HG03521 (cell line): ENCODE measurements at regions not wholly inside any gene's neighbourhood (a gene's known extent, or its start where the extent isn't known, plus 50 kb on each side); places are given as distances from the start of the nearest gene placed in this dataset.

Source experiments
- ATAC-seq: cut with Tn5 transposase; IDR thresholded peaks from one replicate; pipeline ENCODE4 v1.9.1; 2021; ENCODE audit warnings: mild to moderate bottlenecking, moderate library complexity; ENCODE audit not compliant: unreplicated experiment

DNA sequence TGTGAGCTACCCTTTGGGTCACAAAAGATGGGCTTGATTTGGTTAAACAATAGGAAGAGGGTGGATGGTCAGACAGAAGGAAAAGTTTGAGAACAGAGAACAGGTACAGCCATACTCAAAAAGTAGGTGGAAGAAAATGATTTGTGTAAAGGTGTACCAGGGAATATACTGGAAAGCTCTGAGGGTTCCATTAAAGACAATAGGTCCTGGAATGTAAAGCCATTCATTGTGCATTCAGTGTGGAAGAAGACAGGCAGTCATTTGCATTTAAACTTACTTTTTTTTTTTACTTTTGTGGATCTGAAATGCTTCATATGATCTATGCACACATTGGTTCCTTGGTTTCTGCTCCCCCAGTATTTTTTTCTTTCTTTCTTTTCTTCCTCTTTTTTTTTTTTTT lies 581.4 kb upstream of the PIK3C3 start:
- ATAC-seq: no peak

GRCh38 chr18:41372046-41372665 lies 582.9 kb upstream of the PIK3C3 start:
- ATAC-seq: no peak

DNA sequence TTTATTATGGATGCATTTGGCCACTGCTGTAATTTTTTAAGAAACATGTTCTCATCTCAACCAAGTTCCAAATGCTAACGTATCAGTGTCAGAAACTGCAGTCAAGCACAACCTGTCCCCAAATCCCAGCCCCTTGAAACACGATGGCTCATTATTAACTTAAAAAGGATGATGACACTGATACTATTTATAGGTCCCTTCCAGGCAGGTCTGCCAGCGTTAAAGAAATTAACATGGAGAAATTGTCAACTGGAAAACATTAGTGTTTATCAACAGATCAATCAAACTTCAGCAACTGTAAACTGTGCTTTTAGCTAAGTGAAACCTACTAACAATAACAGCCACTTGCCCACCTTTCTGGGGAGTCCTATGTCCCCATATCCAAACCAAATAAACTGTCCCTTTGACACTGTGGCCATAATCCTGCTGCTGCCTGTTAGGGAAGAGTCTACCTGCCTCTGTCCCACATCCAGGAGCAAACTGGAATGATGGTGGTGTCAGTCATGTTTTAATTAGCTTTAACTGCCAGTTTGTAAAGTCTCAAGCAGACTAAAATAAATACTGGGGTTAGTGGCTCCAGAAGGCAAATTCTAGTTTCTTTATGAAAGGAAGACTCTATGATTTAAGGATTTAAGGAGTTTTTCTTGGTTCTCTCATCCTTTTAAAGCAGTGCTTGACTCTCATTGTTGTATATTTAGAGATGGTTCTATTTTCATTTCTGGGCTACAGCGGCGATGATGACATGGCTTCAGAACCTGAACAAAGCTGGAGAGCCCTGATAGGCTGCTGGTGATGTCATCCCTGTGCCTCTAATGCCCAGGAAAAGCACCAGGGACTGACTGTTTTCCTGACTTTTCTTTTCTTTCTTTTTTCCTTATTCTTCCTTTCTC lies 583.6 kb upstream of the PIK3C3 start:
- no peak for ATAC-seq

DNA sequence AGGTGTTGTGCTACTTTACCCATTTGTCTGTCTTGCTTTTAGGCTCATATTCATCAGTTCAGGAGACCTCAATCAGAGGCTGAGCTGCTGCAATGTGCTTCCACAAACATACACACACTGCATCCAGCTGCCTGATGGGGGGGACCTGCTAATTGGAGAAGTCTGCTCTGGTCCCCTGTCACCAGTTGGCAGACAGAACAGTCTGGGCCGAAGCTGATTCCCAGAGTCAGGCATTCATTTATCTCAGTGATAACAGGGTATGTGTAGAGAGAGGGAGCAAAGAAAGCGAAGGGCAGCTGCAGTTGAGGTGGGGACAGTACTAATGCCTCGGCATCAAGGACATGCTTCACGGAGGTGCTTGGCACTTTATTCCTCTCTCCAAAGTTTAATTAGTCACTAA lies 584.3 kb upstream of the PIK3C3 start:
- ATAC-seq: no peak

DNA sequence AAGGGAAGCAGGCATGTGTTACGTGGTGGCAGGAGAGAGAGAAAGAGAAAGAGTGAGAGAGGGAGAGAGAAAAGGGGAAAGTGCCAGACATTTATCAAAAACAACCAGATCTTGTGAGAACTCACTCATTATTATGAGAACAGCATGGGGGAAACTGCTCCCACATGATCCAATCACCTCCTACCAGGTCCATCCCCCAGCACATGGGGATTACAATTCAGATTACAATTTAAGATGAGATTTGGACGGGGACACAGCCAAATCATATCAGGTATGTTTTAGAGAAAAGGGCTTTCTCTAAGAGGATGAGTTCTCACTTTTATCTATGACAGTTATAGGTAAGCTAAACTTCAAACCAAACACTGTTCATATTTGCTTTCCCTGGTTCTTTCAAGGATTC lies 597.3 kb upstream of the PIK3C3 start:
- ATAC-seq: no peak

GRCh38 chr18:41353777-41354528 lies 601.1 kb upstream of the PIK3C3 start:
- no peak for ATAC-seq

- ATAC-seq: no peak
These were observed 603.6 kb upstream of the PIK3C3 start for GRCh38 chr18:41351430-41351829.

DNA sequence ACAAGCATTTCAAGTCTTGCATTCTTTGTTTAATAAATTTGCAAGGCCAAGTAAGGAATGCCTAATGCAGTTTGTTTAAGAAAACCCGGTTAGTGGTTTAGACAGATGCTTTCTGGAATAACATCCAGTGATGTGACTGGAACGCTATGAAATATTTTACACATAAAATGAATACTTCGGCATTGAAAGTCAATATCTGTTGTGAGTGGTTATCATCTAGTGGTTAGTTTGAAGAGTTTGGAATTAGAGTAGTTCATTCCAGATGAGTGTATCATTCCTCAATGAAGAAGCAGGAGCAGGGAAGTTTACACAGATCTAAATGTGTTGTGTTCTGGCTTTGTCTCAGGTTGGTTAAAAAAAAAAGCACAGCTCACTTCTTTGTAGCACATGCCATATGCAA lies 608.0 kb upstream of the PIK3C3 start:
- ATAC-seq: no peak

- no peak for ATAC-seq
These were observed 611.2 kb upstream of the PIK3C3 start for GRCh38 chr18:41343808-41344207.

DNA sequence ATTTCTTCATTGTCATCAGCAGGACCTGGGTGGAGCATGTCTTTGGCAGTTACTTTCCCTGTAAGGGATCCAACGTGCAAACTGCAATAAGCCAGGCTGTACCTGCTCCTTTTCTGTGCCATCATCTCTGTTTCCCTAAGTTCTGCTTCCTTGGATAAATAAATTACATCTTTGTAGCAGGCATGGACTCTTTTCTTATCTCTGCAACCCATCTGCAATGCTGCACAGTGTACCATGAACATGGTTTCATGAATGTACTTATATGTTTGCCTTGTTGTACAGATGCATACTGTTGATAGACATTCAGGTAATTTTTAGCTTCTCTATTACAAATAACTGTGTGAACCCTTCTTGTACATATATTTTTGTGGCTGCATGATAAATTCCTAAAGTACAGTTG lies 616.7 kb upstream of the PIK3C3 start:
- no peak for ATAC-seq

- no peak for ATAC-seq
These were observed 623.4 kb upstream of the PIK3C3 start for GRCh38 chr18:41331661-41332060.

DNA sequence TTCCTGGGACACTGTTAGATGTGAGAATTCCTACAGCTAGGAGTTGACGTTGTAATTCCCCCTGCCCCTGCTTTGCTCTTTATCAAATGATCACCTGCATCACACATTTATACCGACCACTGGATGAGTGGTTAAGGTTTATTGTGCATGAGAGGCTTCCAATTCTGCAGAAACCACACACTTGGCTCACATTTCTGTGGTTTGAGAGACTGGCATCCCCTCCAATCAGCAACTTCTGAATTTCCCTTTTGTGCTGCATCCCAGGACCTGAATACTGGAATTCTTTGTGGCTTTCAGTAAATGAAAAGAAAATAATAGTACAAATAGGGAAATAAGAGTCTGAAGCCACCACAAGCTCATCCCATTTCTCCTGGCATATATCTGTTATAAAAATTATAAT lies 628.7 kb upstream of the PIK3C3 start:
- ATAC-seq: no peak

DNA sequence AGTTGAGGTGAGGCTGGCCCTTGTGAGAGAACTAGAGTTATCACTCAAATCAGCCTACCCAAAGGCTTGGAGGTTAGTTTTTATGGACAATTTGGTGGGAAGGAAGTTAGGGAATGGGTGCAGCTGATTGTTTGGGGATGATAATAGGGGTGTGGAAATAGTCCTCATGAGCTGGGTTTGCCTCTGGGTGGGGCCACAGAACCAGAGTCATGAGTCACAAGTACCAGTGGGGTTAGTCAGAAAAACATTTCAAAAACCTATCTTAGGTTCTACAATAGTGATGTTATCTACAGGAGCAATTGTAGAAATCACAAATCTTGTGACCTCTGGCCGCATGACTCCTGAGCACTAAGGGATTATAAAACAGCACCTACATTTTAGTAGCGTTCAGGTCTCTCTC lies 630.1 kb upstream of the PIK3C3 start:
- no peak for ATAC-seq

DNA sequence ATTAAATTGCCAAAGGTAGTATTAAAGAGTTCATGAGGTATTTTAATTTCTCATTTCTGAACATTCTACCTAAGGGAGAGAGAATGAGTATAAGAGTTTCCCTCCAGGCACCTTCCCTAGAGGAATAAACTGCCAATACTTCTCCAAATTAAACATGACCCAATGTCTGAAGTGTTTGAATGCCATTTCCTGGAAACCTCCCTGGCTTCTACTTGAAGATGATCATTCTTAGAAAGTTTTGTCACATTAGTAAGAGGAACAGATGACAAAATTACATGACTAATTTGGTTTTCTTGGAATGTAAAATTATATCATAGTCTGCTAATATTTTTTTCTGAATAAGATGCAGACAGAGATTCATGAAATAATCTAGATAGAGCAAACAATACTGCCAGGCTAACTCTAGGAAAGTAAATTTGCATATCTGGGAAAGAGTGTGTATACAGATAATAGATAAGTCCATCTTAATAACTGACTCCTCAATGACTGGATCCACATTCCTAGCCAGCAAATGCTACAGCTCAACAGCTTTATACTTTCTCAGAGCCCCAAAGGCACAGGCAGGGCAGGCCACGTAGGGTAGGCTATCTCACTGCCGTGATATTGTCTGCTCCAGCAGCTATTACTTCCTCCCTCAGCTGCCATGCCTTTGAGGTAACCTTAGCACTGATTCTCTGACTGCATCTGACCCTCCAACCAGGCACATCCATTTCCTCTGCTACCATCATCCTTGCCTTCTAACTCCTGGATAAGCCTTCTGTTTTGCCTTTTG lies 630.8 kb upstream of the PIK3C3 start:
- no peak for ATAC-seq

- no peak for ATAC-seq
These were observed 632.0 kb upstream of the PIK3C3 start for GRCh38 chr18:41323044-41323443.

DNA sequence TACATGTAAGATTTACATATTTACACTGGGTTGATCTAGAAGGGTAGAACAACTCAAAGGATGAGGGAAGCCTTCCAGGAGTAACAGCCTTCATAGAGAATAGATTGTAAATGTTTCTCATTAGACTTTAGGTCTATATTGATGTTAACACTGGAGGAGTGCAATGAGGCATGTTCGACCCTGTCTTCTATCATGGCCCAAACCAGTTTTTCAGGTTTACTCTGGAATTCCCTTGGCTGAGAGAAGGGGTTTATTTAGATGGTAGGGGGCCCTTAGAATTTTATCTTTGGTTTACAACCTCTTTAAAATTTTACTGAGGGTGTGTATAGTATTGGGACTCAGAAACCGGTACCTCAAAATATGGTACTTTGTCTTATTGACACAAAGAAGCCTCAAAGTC lies 634.9 kb upstream of the PIK3C3 start:
- ATAC-seq: no peak

DNA sequence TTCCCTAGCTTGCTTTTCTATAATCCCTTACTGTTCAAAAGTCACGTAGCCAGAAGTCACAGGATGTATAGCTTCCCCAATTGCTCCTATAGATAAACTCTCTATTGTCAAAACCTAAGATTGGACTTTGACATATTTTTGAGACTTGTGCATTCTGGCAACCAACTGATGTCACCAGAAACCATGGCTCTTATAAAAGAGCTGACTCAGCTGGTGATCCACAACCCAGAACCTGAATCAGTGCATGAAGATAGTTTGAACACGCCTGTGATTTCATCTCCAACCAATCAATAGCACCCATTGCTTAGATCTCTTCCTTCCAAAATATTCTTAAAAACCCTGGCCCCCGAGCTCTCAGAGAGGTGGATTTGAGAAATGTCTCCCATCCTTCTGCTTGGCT lies 639.9 kb upstream of the PIK3C3 start:
- ATAC-seq: no peak

- no peak for ATAC-seq
These were observed 643.2 kb upstream of the PIK3C3 start for GRCh38 chr18:41311571-41312547.

DNA sequence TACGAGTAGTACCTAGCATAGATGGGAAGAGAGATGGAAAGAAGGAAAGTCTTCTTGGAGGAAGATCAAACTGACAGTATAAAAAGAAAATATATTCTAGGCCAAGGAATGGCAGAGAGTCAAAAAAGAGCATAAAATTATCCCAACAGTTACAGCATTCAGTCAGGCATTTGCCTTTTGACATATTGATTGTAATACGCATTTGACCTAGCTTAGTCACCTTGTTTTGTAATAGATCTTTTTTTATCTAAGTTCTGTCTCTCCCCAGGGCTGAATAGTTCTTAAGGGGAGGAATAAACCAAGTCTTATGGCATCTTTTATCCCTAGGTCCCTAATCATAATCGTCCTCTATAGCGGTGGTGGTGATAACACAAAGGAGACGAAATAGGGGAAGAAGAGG lies 657.3 kb upstream of the PIK3C3 start:
- ATAC-seq: no peak

GRCh38 chr18:41269294-41269693 lies 685.7 kb upstream of the PIK3C3 start:
- no peak for ATAC-seq
